Heart left ventricle (tissue), 13 donors: ENCODE measurements at regions not wholly inside any gene's neighbourhood (a gene's known extent, or its start where the extent isn't known, plus 50 kb on each side); places are given as distances from the start of the nearest gene placed in this dataset.
"Not testable (repeated sequence)": the region's sequence is repeated elsewhere in the genome, so short reads cannot be mapped to it uniquely, and the experiment has no call there.

Source experiments
- CTCF ChIP-seq, 12 donors: fragments of 200-600 bp; sonication (generic) in 4 of 12; IDR thresholded peaks; one replicate each; pipeline versions ENCODE4 v1.5.0 to v1.8.0; 2018 to 2022; ENCODE audit warnings: antibody characterized with exemption in 12 of 12, mild to moderate bottlenecking in 5 of 12
- POLR2A ChIP-seq, 2 donors: fragments of 450-650 bp; IDR thresholded peaks; one replicate each; pipeline ENCODE4 v1.6.1; 2017; ENCODE audit warnings: antibody characterized with exemption in 2 of 2, mild to moderate bottlenecking in 2 of 2, moderate library complexity in 2 of 2
- donor health status: ischemic (EF 13 %, LVEDD 7.1; RV severe dilation, severe dysfunction).
- donor health status: DM: no; HTN: yes; CAD: no.
- donor health status: DM: no; HTN: no; CAD: no.
- donor health status: ischemic (EF 25% LVEDD 6.9; RV normal size, moderate dysfunction).
- donor health status: ischemic (EF 25% LVEDD 5.7; RV mildly dilated, moderate dysfunction).
- donor health status: ischemic (EF 35%, LVEDD 5.7; RV mildly dilated, moderate dysfunction).
- donor health status: nonischemic (EF 11% LVEDD 7.7; RV severe dilation, severe dysfunction).
- donor health status: DM: yes; HTN: yes; CAD: no.
- donor health status: PGD.
- donor health status: ischemic (EF 29% LVEDD 5.4; RV normal size, mild dysfunction).
- donor health status: nonischemic (EF 23%, LVEDD 6.1; RV moderate dilation, normal function).

- not testable (repeated sequence) for TF ChIP-seq CTCF, POLR2A (IDR thresholded peaks at IDR 0.05)
Measured at GRCh38 chr16:29180206-29180600, 195.4 kb downstream of the LAT start.
